Endothelial cell (in vitro differentiated cells): ENCODE measurements at regions not wholly inside any gene's neighbourhood (a gene's known extent, or its start where the extent isn't known, plus 50 kb on each side); places are given as distances from the start of the nearest gene placed in this dataset.

Experiments
- DNase-seq: peaks from one replicate; pipeline ENCODE4 v3.0.0; 2021; ENCODE audit warnings: low spot score
- H3K27ac Mint-ChIP-seq: one replicate; pipeline ENCODE4 v1.8.0; 2021; ENCODE audit warnings: mixed read lengths, inconsistent platforms; ENCODE audit not compliant: unreplicated experiment
- H3K27me3 Mint-ChIP-seq: one replicate; pipeline ENCODE4 v1.8.0; 2021; ENCODE audit warnings: mild to moderate bottlenecking, moderate library complexity, mixed read lengths, inconsistent platforms; ENCODE audit not compliant: unreplicated experiment
- H3K36me3 Mint-ChIP-seq: one replicate; pipeline ENCODE4 v1.8.0; 2021; ENCODE audit warnings: mild to moderate bottlenecking, low read depth, mixed read lengths, inconsistent platforms; ENCODE audit not compliant: unreplicated experiment
- H3K4me1 Mint-ChIP-seq: one replicate; pipeline ENCODE4 v1.8.0; 2021; ENCODE audit warnings: mild to moderate bottlenecking, mixed read lengths, inconsistent platforms; ENCODE audit not compliant: unreplicated experiment
- H3K4me3 Mint-ChIP-seq: one replicate; pipeline ENCODE4 v1.8.0; 2021; ENCODE audit warnings: mild to moderate bottlenecking, mixed read lengths, inconsistent platforms; ENCODE audit not compliant: unreplicated experiment
- H3K9me3 Mint-ChIP-seq: one replicate; pipeline ENCODE4 v1.8.0; 2021; ENCODE audit warnings: mixed read lengths, inconsistent platforms; ENCODE audit not compliant: unreplicated experiment
- CTCF ChIP-seq: fragments of 200-600 bp; sonication (generic); IDR thresholded peaks from one replicate; pipeline ENCODE4 v1.5.0; 2021; ENCODE audit warnings: antibody characterized with exemption; ENCODE audit not compliant: unreplicated experiment

GRCh38 chrX:35664833-35665232 lies 133.3 kb upstream of the MAGEB16 start:
- no peak for DNase-seq
- Mint-ChIP-seq H3K27me3 (no peaks in the 10 kb centered on the region), H3K9me3 (no peaks in the 10 kb centered on the region), H3K36me3 (no peaks in the 10 kb centered on the region), H3K27ac (no peak overlapping the region), H3K4me3 (no peak overlapping the region), H3K4me1 (no peaks in the 10 kb centered on the region)
- TF ChIP-seq CTCF: no peak

- no peaks in the 10 kb centered on the region for H3K27me3 Mint-ChIP-seq
- H3K4me3 Mint-ChIP-seq: no peak overlapping the region
- H3K4me1 Mint-ChIP-seq: no peaks in the 10 kb centered on the region
- TF ChIP-seq CTCF: no peak
- H3K9me3 Mint-ChIP-seq: no peaks in the 10 kb centered on the region
- H3K36me3 Mint-ChIP-seq: no peaks in the 10 kb centered on the region
- DNase-seq: no peak
- H3K27ac Mint-ChIP-seq: no peak overlapping the region
Measured at GRCh38 chrX:35665311-35665710, 132.8 kb upstream of the MAGEB16 start.

GRCh38 chrX:35670889-35671288 lies 127.3 kb upstream of the MAGEB16 start:
- Mint-ChIP-seq H3K27ac (no peak overlapping the region), H3K4me1 (no peaks in the 10 kb centered on the region), H3K4me3 (no peak overlapping the region), H3K9me3 (no peaks in the 10 kb centered on the region), H3K36me3 (no peaks in the 10 kb centered on the region), H3K27me3 (no peaks in the 10 kb centered on the region)
- TF ChIP-seq CTCF: no peak
- no peak for DNase-seq

GRCh38 chrX:35675151-35675550 lies 123.0 kb upstream of the MAGEB16 start:
- no peak for DNase-seq
- TF ChIP-seq CTCF: no peak
- Mint-ChIP-seq H3K4me1 (no peaks in the 10 kb centered on the region), H3K27ac (no peak overlapping the region), H3K4me3 (no peak overlapping the region), H3K36me3 (no peaks in the 10 kb centered on the region), H3K9me3 (no peaks in the 10 kb centered on the region), H3K27me3 (no peaks in the 10 kb centered on the region)

GRCh38 chrX:35680940-35681346 lies 117.2 kb upstream of the MAGEB16 start:
- H3K9me3 Mint-ChIP-seq: no peaks in the 10 kb centered on the region

More at GRCh38 chrX:35680940-35681346, 117.2 kb upstream of the MAGEB16 start:
- Mint-ChIP-seq H3K4me3 (no peak overlapping the region), H3K27me3 (no peaks in the 10 kb centered on the region), H3K4me1 (no peaks in the 10 kb centered on the region), H3K27ac (no peak overlapping the region), H3K36me3 (no peaks in the 10 kb centered on the region)
- no peak for TF ChIP-seq CTCF
- no peak for DNase-seq
